CD4-positive, alpha-beta T cell treated with Interleukin-21 for 1 hour (primary cell): ENCODE measurements at regions not wholly inside any gene's neighbourhood (a gene's known extent, or its start where the extent isn't known, plus 50 kb on each side); places are given as distances from the start of the nearest gene placed in this dataset.

Experiments used
- DNase-seq: peaks from one replicate; pipeline ENCODE4 v3.0.0-alpha.2; 2020

GRCh38 chr1:200248541-200248940 is 161.3 kb downstream of the ZNF281 start:
- DNase-seq: no peak

DNA sequence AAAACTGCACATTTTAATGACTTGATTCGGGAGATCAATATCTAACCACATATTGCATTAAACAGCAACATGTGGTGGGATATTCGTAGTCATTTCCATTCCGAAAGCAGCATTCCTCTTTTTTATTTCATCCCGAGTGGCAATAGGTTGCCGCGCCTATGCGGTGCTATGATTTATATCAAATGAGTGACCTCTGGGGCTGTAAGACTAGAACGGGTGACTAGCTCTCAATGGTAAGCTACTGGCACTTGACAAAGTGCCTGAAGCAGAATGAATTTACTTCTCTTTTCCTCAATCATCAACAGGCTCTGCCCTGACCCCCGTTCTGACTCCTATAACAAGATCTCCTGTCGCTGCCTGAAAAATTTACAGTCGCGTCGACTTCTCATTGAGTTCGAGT is 162.3 kb downstream of the ZNF281 start:
- DNase-seq: no peak

GRCh38 chr1:200245473-200245872 is 164.4 kb downstream of the ZNF281 start:
- DNase-seq: no peak

GRCh38 chr1:200243042-200243437 is 166.8 kb downstream of the ZNF281 start:
- DNase-seq: no peak

DNA sequence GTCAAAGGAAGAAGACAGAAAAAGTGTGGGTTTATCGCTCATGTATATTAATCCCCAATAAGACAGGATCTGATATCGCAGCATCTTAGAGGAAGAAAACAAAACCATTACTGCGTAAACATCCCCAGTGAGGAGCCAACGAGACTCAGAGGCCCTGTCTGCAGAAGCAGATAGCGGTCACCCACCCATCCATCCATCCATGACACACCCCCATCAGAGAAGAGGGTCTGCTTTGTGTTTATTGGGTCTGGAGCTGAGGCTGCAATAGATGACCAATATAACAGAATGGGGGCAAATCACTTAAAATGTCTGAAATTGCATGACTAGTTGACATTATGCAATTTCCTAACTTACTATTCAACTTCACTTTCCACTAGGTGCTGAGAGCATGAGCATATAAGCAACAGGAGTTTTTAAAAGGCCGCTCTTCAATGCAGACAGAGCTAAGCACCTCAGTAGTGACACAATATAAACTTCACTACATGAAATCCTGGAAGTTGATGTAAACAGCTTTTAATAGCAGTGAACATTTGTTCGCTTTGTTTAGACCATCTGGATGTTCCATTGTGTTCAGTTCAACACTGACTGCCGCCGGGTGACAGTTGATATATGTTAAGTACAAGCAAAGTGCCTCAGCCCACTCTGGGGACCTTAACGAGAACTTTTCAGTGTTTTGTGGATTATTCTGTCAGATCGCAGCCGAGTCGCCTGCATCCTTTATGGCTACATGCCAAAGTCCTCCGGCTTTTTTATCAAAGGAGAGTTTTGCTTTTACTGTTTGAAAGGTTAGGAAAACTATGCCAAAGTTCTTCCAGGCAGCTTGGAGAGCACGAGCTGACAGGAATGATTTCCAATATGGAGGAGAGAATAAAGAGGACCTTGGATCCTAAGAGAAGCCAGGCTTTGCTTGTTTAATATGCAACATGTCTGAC is 167.5 kb downstream of the ZNF281 start:
- no peak for DNase-seq

DNA sequence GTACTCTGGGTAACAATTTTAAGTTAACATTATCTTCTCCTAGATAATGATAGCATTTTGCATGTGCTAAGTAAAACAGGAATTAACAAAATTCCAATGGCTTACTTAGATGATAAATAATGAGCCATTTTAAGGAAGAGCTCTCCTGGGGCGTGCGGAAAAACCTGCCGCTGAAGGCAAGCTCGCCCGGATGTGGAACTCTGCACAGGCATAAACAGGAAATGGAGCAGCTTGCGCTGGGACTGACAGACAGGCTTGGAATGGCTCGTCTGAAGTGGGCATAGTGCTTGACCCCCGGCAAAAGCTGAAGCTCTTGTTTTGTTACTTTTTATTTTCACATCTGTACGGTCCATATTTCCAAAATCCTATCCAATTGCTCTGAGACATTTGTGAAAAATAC is 169.2 kb downstream of the ZNF281 start:
- DNase-seq: no peak

- DNase-seq: no peak
These were observed 171.5 kb downstream of the ZNF281 start for GRCh38 chr1:200238311-200238710.

DNA sequence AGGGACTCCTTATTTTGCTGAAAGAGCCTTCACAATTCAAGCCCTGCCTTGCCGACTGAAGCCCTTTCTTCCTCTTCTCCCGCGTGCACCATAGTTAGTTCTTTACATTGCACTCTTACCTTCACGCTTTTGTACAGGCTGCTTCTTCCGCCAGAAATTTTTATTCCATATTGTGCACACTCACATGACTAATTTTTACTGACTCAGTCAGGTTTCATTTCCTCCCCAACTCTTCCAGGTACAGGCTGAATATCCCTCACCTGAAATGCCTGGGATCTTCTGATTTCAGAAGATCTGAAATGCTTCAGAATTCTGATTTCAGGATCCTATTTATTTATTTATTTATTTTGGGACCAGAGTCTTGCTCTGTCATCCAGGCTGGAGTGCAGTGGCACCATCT is 172.8 kb downstream of the ZNF281 start:
- DNase-seq: no peak

DNA sequence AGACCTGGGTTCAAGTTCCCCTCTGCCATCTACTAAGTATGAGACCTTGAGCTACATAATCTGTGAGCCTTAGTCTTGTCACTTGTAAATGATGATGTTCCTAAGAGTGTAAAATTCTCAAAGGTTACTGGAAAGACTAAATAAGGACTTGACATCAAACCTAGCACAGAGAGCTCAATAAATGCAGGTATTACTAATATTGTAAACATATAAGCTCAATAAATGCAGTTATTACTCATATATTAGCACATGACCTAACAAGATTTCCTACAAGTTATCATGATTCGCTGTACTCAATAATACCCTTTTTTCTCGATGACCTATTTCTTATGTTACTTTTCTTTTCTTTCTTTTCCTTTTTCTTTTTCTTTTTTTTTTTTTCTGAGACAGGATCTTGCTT is 174.9 kb downstream of the ZNF281 start:
- no peak for DNase-seq

GRCh38 chr1:200233393-200233792 is 176.4 kb downstream of the ZNF281 start:
- no peak for DNase-seq

DNA sequence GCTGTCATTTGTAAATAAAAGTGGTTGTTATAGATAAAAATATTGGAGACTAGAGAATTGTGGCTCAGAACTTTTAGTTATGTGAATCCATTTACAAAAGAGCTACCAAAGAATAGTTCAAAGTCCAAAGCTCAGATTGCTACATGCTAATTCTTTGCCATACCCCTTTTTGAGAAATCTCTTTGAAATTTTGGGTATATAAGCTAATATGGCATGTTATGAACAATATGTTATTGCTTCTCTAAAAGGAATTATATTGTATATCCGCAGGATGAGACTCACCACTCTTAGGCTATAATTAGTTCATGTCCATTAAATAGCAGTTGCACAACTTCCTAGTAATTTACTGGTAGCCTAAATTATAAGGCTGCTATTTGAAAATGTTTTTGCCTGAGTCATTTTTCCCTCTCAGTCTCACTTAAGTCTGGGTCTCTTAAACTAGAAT is 178.0 kb downstream of the ZNF281 start:
- DNase-seq: no peak

GRCh38 chr1:200230671-200231070 is 179.2 kb downstream of the ZNF281 start:
- no peak for DNase-seq

GRCh38 chr1:200228486-200228885 is 181.3 kb downstream of the ZNF281 start:
- no peak for DNase-seq

GRCh38 chr1:200228081-200228480 is 181.8 kb downstream of the ZNF281 start:
- no peak for DNase-seq
